RWPE2 (cell line): ENCODE measurements at regions not wholly inside any gene's neighbourhood (a gene's known extent, or its start where the extent isn't known, plus 50 kb on each side); places are given as distances from the start of the nearest gene placed in this dataset.

Experiments used
- ATAC-seq: fragments of 200-7000 bp; cut with Tn5 transposase; 3 replicates; pipeline ENCODE4 v1.9.1; 2021; ENCODE audit warnings: low read depth
- DNase-seq: peaks from one replicate; pipeline ENCODE4 v3.0.0-alpha.2; 2020; ENCODE audit warnings: low spot score
- H3K27ac ChIP-seq: fragments of 450-650 bp; 2 replicates; pipeline ENCODE4 v1.5.1; 2017; ENCODE audit warnings: mild to moderate bottlenecking; ENCODE audit not compliant: poor library complexity, severe bottlenecking
- H3K27me3 ChIP-seq: fragments of 250-450 bp; sonication (Bioruptor Pico); 2 replicates; pipeline ENCODE4 v1.5.1; 2021; ENCODE audit warnings: mild to moderate bottlenecking, moderate library complexity; ENCODE audit not compliant: insufficient read depth, poor library complexity, severe bottlenecking
- H3K36me3 ChIP-seq: fragments of 250-450 bp; sonication (Bioruptor Pico); 2 replicates; pipeline ENCODE4 v1.5.1; 2020; ENCODE audit warnings: low read depth, mild to moderate bottlenecking, moderate library complexity
- H3K4me1 ChIP-seq: fragments of 250-450 bp; sonication (Bioruptor Pico); 2 replicates; pipeline ENCODE4 v1.5.1; 2021; ENCODE audit warnings: mild to moderate bottlenecking, moderate library complexity; ENCODE audit not compliant: insufficient read depth, poor library complexity, severe bottlenecking
- H3K4me3 ChIP-seq: fragments of 250-450 bp; sonication (Bioruptor Pico); 2 replicates; pipeline ENCODE4 v1.5.1; 2021; ENCODE audit warnings: mild to moderate bottlenecking, moderate library complexity; ENCODE audit not compliant: severe bottlenecking
- H3K9me3 ChIP-seq: fragments of 250-450 bp; sonication (Bioruptor Pico); 2 replicates; pipeline ENCODE4 v1.5.1; 2021; ENCODE audit warnings: mild to moderate bottlenecking, moderate library complexity; ENCODE audit not compliant: severe bottlenecking
- TF ChIP-seq, protein P1 (sequence below): fragments of 450-650 bp; IDR thresholded peaks from one replicate; pipeline ENCODE4 v1.5.1; 2017; ENCODE audit warnings: mild to moderate bottlenecking, moderate library complexity; ENCODE audit not compliant: poor library complexity, severe bottlenecking

DNA sequence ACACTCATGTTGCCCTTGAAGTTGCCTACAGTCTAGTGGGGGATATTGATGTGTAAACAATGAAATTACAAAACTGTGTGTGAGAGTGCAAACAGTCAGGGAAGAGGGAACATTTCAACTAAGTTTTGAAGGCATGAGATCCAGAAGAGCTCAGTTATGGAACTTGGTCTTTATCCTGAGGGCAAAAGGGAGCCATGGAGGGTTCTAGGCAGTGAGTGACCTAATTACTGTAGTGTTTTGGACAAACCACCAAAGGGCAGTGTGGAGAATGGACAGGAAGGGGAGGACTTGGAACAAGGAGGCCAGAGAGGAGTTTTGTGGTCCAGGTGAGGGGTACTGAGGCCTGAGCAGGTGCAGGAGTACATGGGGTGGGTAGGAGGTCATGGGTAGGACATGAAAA is 143.7 kb upstream of the SMIM23 start:
- Histone ChIP-seq H3K4me1 (no peaks in the 10 kb centered on the region), H3K4me3 (no peak overlapping the region), H3K9me3 (no peaks in the 10 kb centered on the region), H3K27ac (no peak overlapping the region), H3K36me3 (no peaks in the 10 kb centered on the region), H3K27me3 (no peaks in the 10 kb centered on the region)
- TF ChIP-seq, protein P1, sequence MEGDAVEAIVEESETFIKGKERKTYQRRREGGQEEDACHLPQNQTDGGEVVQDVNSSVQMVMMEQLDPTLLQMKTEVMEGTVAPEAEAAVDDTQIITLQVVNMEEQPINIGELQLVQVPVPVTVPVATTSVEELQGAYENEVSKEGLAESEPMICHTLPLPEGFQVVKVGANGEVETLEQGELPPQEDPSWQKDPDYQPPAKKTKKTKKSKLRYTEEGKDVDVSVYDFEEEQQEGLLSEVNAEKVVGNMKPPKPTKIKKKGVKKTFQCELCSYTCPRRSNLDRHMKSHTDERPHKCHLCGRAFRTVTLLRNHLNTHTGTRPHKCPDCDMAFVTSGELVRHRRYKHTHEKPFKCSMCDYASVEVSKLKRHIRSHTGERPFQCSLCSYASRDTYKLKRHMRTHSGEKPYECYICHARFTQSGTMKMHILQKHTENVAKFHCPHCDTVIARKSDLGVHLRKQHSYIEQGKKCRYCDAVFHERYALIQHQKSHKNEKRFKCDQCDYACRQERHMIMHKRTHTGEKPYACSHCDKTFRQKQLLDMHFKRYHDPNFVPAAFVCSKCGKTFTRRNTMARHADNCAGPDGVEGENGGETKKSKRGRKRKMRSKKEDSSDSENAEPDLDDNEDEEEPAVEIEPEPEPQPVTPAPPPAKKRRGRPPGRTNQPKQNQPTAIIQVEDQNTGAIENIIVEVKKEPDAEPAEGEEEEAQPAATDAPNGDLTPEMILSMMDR, result no peak
- ATAC-seq (no peak), DNase-seq (no peak)

DNA sequence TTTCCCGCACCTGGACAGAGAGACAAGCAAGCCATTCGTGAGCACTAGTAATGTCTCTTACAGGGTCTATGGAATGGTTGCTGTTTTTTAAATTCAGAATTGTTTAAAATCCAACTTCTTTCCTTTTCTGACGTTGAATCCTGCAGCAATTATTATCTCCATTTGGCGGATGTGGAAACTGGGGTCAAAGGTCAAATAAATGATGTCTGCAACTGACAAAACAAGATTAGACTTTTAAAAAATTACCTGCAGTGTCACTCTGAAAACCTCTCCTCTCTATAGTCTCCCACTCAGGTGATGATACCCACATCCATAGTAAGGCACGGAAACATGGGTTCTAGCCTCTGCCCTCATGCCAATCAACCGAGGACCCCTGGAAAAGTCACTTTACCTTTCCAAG is 142.7 kb upstream of the SMIM23 start:
- Histone ChIP-seq H3K4me1 (peaks cover 4% of the 10 kb centered on the region), H3K27ac (no peak overlapping the region), H3K9me3 (no peaks in the 10 kb centered on the region), H3K4me3 (no peak overlapping the region), H3K36me3 (no peaks in the 10 kb centered on the region), H3K27me3 (no peaks in the 10 kb centered on the region)
- TF ChIP-seq, protein P1, result no peak
- ATAC-seq, result no peak
- DNase-seq, result no peak

DNA sequence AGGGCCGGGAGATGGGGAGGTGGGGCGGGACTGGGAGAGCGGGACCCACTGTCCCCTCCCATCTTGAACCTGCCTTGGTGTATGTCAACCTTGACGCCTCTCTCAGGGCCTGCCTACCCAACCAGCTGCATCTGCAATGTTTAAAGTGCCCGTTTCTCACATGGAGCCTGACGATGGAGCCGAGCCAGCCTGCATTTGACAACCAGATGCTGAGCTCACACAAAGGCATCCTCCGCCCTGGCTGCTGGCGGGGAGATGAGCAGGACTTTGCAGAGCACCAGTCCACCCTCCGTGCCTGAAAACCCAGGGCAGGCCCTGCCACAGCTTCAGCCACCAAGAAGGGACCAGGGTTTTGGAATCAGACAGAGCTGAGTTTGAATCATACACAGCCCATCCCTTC is 141.1 kb upstream of the SMIM23 start:
- Histone ChIP-seq H3K9me3 (no peaks in the 10 kb centered on the region), H3K27me3 (no peaks in the 10 kb centered on the region), H3K36me3 (no peaks in the 10 kb centered on the region), H3K27ac (no peak overlapping the region), H3K4me3 (no peak overlapping the region), H3K4me1 (peaks cover 4% of the 10 kb centered on the region)
- ATAC-seq (no peak), DNase-seq (no peak)
- TF ChIP-seq, protein P1, result no peak

DNA sequence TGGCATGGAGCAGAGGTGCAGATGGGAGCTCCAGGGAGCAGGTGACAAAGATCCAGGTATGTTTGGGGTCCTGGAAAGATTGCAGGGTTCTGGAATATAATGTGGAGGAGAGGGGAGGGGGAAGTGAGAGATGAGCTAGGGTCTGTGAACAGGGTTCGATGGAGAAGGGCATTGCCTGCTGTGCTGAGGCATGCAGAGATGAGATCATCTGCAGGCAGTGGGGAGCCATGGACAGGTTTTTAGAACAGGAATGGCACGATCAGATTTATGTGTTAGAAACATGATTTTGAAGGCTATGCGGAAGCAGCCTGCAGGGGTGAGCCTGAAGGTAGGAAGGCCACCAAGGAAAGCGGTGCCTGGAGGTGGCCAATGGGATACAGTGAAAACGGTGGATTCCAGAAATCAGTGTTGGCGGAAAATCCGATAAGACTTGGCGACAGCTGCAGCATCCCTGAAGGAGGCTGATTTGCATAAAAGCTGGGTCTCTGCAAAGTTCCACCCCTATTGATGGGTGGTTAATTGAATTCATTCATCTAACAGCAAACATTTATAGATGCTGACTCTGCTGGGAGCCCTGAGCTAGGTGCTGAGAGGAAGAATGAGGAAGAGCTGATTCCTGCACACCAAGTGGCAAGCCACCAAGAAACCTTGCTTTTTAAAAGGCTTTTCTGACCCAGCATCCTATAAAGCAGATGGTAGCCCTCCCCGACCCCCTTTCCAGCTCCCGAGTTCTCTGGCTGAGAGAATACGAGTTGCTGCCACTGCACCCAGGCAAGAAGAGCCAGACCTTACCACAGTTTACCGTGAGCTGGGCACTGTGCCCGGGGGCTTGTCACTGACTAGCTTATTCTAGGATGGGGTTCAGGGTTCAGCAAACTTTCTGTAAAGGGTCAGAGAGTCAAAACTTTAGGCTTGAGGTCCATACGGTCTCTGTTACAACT is 139.2 kb upstream of the SMIM23 start:
- DNase-seq, result no peak
- no peaks in the 10 kb centered on the region for H3K27me3 ChIP-seq

More for the DNA sequence above, 139.2 kb upstream of the SMIM23 start:
- no peak for ATAC-seq
- H3K9me3 ChIP-seq, result no peaks in the 10 kb centered on the region
- no peak overlapping the region for H3K27ac ChIP-seq
- no peaks in the 10 kb centered on the region for H3K36me3 ChIP-seq
- no peak overlapping the region for H3K4me3 ChIP-seq
- H3K4me1 ChIP-seq, result peaks cover 4% of the 10 kb centered on the region
- TF ChIP-seq, protein P1, result no peak
